GM23338 (cell line): ENCODE measurements at regions not wholly inside any gene's neighbourhood (a gene's known extent, or its start where the extent isn't known, plus 50 kb on each side); places are given as distances from the start of the nearest gene placed in this dataset.

Experiments used
- EZH2 ChIP-seq: fragments of 200-600 bp; sonication (generic); IDR thresholded peaks from one replicate; pipeline ENCODE4 v1.8.0; 2017; ENCODE audit warnings: antibody characterized with exemption, mild to moderate bottlenecking, low read depth; ENCODE audit not compliant: unreplicated experiment
- EZH2phosphoT487 ChIP-seq: fragments of 200-600 bp; sonication (generic); IDR thresholded peaks from one replicate; pipeline ENCODE4 v1.8.1; 2018; ENCODE audit warnings: antibody characterized with exemption; ENCODE audit not compliant: unreplicated experiment
- TF ChIP-seq, protein P1 (sequence below), 2 experiments: fragments of 200-600 bp in 1 of 2; sonication (generic) in 1 of 2; conservative IDR thresholded peaks; 2 replicates each; pipeline versions ENCODE4 v1.5.1 to v1.6.1; 2016 to 2017; ENCODE audit warnings: antibody characterized with exemption in 2 of 2, low read depth in 2 of 2, mild to moderate bottlenecking in 2 of 2, moderate library complexity in 1 of 2
- TF ChIP-seq, protein P2 (sequence below): IDR thresholded peaks from one replicate; pipeline ENCODE4 v1.6.1; 2018; ENCODE audit warnings: antibody characterized with exemption; ENCODE audit not compliant: unreplicated experiment

DNA sequence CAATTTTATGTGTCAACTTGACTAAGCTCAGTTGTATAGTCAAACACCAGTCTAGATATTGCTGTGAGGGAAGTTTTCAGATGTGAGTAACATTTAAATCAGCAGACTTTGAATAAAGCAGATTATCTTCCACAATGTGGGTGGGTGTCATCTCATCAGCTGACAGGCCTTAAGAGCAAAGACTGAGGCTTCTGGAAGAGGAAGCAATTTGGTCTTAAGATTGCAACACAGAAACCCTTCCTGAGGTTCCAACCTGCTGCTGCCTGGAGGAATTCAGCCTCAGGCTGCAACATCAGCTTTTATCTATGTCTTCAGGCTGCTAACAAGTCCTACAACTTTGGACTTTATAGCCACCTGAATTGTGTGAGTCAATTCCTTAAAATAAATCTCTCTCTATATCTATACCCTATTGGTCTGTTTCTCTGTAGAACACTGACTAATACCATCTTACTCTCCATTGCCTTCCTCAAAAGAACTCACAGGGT lies 277.2 kb upstream of the PLET1 start:
- TF ChIP-seq, protein P1, sequence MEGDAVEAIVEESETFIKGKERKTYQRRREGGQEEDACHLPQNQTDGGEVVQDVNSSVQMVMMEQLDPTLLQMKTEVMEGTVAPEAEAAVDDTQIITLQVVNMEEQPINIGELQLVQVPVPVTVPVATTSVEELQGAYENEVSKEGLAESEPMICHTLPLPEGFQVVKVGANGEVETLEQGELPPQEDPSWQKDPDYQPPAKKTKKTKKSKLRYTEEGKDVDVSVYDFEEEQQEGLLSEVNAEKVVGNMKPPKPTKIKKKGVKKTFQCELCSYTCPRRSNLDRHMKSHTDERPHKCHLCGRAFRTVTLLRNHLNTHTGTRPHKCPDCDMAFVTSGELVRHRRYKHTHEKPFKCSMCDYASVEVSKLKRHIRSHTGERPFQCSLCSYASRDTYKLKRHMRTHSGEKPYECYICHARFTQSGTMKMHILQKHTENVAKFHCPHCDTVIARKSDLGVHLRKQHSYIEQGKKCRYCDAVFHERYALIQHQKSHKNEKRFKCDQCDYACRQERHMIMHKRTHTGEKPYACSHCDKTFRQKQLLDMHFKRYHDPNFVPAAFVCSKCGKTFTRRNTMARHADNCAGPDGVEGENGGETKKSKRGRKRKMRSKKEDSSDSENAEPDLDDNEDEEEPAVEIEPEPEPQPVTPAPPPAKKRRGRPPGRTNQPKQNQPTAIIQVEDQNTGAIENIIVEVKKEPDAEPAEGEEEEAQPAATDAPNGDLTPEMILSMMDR (conservative IDR thresholded peaks at IDR 0.05; ENCODE audit: low read depth in 2 of 2): no peak
- TF ChIP-seq EZH2phosphoT487: no peak
- no peak for TF ChIP-seq EZH2
- TF ChIP-seq, protein P2, sequence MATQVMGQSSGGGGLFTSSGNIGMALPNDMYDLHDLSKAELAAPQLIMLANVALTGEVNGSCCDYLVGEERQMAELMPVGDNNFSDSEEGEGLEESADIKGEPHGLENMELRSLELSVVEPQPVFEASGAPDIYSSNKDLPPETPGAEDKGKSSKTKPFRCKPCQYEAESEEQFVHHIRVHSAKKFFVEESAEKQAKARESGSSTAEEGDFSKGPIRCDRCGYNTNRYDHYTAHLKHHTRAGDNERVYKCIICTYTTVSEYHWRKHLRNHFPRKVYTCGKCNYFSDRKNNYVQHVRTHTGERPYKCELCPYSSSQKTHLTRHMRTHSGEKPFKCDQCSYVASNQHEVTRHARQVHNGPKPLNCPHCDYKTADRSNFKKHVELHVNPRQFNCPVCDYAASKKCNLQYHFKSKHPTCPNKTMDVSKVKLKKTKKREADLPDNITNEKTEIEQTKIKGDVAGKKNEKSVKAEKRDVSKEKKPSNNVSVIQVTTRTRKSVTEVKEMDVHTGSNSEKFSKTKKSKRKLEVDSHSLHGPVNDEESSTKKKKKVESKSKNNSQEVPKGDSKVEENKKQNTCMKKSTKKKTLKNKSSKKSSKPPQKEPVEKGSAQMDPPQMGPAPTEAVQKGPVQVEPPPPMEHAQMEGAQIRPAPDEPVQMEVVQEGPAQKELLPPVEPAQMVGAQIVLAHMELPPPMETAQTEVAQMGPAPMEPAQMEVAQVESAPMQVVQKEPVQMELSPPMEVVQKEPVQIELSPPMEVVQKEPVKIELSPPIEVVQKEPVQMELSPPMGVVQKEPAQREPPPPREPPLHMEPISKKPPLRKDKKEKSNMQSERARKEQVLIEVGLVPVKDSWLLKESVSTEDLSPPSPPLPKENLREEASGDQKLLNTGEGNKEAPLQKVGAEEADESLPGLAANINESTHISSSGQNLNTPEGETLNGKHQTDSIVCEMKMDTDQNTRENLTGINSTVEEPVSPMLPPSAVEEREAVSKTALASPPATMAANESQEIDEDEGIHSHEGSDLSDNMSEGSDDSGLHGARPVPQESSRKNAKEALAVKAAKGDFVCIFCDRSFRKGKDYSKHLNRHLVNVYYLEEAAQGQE: no peak
